Pancreas (tissue), 10 donors: ENCODE measurements at regions not wholly inside any gene's neighbourhood (a gene's known extent, or its start where the extent isn't known, plus 50 kb on each side); places are given as distances from the start of the nearest gene placed in this dataset.

Source experiments
- ATAC-seq, 4 donors: fragments of 200-7000 bp; cut with Tn5 transposase; one replicate each; pipeline versions ENCODE4 v1.8.0 to v1.9.1; 2020; ENCODE audit warnings: mild to moderate bottlenecking in 4 of 4, moderate library complexity in 4 of 4
- DNase-seq, 6 donors: peaks; one replicate each; pipeline ENCODE4 v3.0.0-alpha.2; 2020
- FAIRE-seq: peaks from 2 replicates; lab custom pipeline; 2012; peaks lifted over from hg19 to GRCh38; lab: Jason Lieb, UNC
- H3K27ac ChIP-seq, 4 donors: fragments of 200-600 bp; sonication (generic); 1 replicate in 3 of 4; 2 replicates in 1 of 4; pipeline versions ENCODE4 v1.5.0 to v1.8.0; 2020
- H3K27me3 ChIP-seq, 4 donors: fragments of 200-600 bp; one replicate each; pipeline ENCODE4 v1.8.0; 2021
- H3K36me3 ChIP-seq, 3 donors: fragments of 200-600 bp; sonication (generic) in 1 of 3; one replicate each; pipeline versions ENCODE4 v1.5.0 to v1.8.0; 2020 to 2021
- H3K4me1 ChIP-seq, 3 donors: fragments of 200-600 bp; one replicate each; pipeline ENCODE4 v1.8.0; 2021
- H3K4me3 ChIP-seq, 4 donors: fragments of 200-600 bp; sonication (generic) in 2 of 4; one replicate each; pipeline versions ENCODE4 v1.5.0 to v1.8.0; 2020 to 2021
- H3K9me3 ChIP-seq, 4 donors: fragments of 200-600 bp; one replicate each; pipeline ENCODE4 v1.8.0; 2021
- WGBS, 2 donors: extraction: QIAGEN DNeasy Blood & Tissue Kit; methylation state at CpG; one replicate each; pipeline ENCODE4 v1.1.7; 2013; 5-methylcytosine and 5-hydroxymethylcytosine counted together
- intact Hi-C, 3 donors: fragments of 100-400 bp; cut with DNase I; formaldehyde crosslinking; loops; one replicate each; pipeline versions ENCODE4 v1.11.1 to v1.14.2; 2022
- TF ChIP-seq, protein P1 (sequence below), 4 donors: fragments of 200-600 bp; sonication (generic) in 3 of 4; IDR thresholded peaks; one replicate each; pipeline versions ENCODE4 v1.5.0 to v1.8.0; 2021; ENCODE audit warnings: antibody characterized with exemption in 4 of 4
- donor health status: healthy with polysubstance abuse.
- donor health status: DM: no; HTN: no; CAD: no; lungs with moderate emphysema.
- donor health status: DM: no; HTN: no; CAD: no.
- donor health status: control.
- donor health status: control.
- donor health status: Bipolar disorder and iron deficiency.
- donor health status: DM: yes; HTN: yes; CAD: no.
- donor health status: DM: no; HTN: no; CAD: no.
- donor health status: DM: no; HTN: no; CAD: no.
- donor health status: DM: yes; HTN: yes; CAD: no.

GRCh38 chr20:21020659-21021471 lies 85.3 kb downstream of the LINC00237 start:
- H3K4me1 ChIP-seq: no peaks in the 10 kb centered on the region
- H3K27ac ChIP-seq: no peak overlapping the region
- no peak overlapping the region for H3K4me3 ChIP-seq
- no peak for FAIRE-seq
- H3K27me3 ChIP-seq: peaks cover 0 to 4% (median 0%) of the 10 kb centered on the region in 4 donors
- 41 to 44% methylated on average over 11 of the region's 11 CpGs for WGBS, 2 donors
- ATAC-seq: no peak
- intact Hi-C loops: no loop called here
- no peaks in the 10 kb centered on the region for H3K9me3 ChIP-seq
- TF ChIP-seq, protein P1, sequence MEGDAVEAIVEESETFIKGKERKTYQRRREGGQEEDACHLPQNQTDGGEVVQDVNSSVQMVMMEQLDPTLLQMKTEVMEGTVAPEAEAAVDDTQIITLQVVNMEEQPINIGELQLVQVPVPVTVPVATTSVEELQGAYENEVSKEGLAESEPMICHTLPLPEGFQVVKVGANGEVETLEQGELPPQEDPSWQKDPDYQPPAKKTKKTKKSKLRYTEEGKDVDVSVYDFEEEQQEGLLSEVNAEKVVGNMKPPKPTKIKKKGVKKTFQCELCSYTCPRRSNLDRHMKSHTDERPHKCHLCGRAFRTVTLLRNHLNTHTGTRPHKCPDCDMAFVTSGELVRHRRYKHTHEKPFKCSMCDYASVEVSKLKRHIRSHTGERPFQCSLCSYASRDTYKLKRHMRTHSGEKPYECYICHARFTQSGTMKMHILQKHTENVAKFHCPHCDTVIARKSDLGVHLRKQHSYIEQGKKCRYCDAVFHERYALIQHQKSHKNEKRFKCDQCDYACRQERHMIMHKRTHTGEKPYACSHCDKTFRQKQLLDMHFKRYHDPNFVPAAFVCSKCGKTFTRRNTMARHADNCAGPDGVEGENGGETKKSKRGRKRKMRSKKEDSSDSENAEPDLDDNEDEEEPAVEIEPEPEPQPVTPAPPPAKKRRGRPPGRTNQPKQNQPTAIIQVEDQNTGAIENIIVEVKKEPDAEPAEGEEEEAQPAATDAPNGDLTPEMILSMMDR (IDR thresholded peaks at IDR 0.05): no peak
- H3K36me3 ChIP-seq: no peaks in the 10 kb centered on the region
- no peak for DNase-seq

DNA sequence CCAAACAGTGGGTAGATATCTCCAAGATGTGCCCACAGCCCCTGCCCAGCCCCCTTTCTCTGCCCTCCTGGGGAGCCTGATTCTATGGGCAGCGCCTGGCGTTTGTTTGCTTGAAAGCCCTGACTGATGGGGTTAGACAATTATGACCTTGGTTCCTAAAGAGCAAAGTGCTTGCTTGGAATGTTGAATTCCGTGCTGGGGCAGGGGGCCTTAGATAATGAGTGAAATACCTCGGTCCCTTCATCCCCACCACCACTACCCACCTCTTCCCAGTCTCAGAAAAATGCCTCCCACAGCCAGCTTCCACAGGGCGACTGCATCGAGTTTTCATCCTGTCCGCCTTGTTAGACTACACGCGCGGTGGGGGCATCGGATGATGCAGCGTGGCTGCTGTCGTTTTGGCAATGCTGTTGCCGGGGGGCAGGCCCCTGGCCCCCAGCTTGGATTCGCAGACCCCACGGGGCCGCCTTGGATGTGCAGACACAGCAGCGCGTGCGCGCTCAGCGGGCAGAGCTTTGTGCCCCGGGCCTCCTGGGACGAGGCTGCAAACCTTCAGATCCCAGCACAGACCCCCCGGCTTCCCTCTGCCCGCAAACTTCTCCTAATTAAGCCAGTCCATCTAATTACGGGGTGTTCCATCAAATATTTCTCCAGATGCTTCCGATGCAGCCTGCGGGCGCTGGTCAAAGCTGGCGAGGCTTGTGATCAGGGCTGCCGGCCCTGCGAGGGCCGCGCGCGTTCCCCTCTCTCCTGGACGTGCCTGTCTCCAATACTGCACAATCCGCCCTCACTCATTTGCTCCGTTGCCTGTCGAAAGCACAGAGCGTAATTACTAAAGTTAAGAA lies 86.1 kb downstream of the LINC00237 start:
- H3K36me3 ChIP-seq: no peaks in the 10 kb centered on the region
- H3K4me3 ChIP-seq: no peak overlapping the region
- DNase-seq: peak in 1 of 6 donors; percentile 29
- 31 to 35% methylated on average over 42 of the region's 42 CpGs for WGBS, 2 donors
- TF ChIP-seq, protein P1 (IDR thresholded peaks at IDR 0.05): no peak
- H3K27me3 ChIP-seq: peaks cover 0 to 4% (median 0%) of the 10 kb centered on the region in 4 donors
- intact Hi-C loops: no loop called here
- no peak overlapping the region for H3K27ac ChIP-seq
- H3K4me1 ChIP-seq: no peaks in the 10 kb centered on the region
- peak in 1 of 4 donors; percentile 32 for ATAC-seq
- H3K9me3 ChIP-seq: no peaks in the 10 kb centered on the region
- FAIRE-seq: no peak

DNA sequence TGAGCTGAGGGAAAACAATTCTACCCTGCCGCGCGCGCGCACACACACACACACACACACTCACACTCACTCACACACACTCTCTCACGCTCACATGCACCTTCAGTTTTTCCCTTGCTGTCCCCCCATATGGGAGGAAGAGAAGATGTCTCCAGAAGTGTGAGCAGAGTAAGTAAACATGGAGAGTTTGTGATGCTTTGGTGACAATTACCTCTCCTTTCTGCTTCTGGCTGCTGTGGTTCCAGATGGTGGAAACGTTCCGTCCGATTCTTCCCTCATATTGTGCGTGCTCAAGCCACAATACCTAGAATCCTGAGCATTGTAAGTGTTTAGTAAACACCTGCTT lies 86.7 kb downstream of the LINC00237 start:
- Histone ChIP-seq H3K27me3 (peaks cover 0 to 4% (median 0%) of the 10 kb centered on the region in 4 donors), H3K9me3 (no peaks in the 10 kb centered on the region), H3K36me3 (no peaks in the 10 kb centered on the region), H3K27ac (no peak overlapping the region), H3K4me1 (no peaks in the 10 kb centered on the region), H3K4me3 (no peak overlapping the region)
- ATAC-seq (no peak), DNase-seq (no peak), FAIRE-seq (no peak)
- WGBS, 2 donors: 58 to 73% methylated on average over 10 of the region's 10 CpGs
- TF ChIP-seq, protein P1 (IDR thresholded peaks at IDR 0.05): no peak
- intact Hi-C loops: no loop called here

DNA sequence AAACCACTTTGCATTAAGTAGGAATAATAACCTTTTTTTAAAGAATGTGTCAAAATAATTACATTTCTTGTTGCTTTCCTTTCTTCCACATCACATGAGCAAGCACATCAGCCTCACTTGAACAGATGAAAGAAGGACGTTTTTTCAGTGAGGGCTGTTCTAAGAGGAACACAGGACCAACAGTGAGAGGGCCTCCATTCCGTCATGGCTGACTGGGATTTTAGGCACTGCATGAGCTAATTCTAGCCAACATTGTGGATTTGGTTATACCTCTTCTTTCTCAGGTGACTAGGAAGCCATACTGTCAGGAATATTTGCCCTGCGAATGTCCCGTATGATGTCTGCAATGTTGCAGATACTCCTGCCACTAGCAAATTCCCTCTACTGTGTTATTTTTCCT lies 87.6 kb downstream of the LINC00237 start:
- no peak for DNase-seq
- intact Hi-C loops: no loop called here
- peaks cover 0 to 4% (median 0%) of the 10 kb centered on the region in 4 donors for H3K27me3 ChIP-seq
- ATAC-seq: no peak
- H3K4me3 ChIP-seq: no peak overlapping the region
- 70 to 81% methylated on average over 4 of the region's 4 CpGs for WGBS, 2 donors
- H3K9me3 ChIP-seq: no peaks in the 10 kb centered on the region
- H3K27ac ChIP-seq: no peak overlapping the region
- no peaks in the 10 kb centered on the region for H3K36me3 ChIP-seq
- H3K4me1 ChIP-seq: no peaks in the 10 kb centered on the region
- FAIRE-seq: no peak
- TF ChIP-seq, protein P1 (IDR thresholded peaks at IDR 0.05): no peak
